Panc1 (cell line): ENCODE measurements at regions not wholly inside any gene's neighbourhood (a gene's known extent, or its start where the extent isn't known, plus 50 kb on each side); places are given as distances from the start of the nearest gene placed in this dataset.
"Not testable (repeated sequence)": the region's sequence is repeated elsewhere in the genome, so short reads cannot be mapped to it uniquely, and the experiment has no call there.

Source experiments
- ATAC-seq: fragments of 200-7000 bp; cut with Tn5 transposase; 2 replicates; pipeline ENCODE4 v1.9.1; 2020; ENCODE audit warnings: mild to moderate bottlenecking, moderate library complexity
- BruUV-seq: library from RNA; stranded (reverse); fragments of 400-500 nt; replicated peaks from 2 replicates; lab custom pipeline; 2021; lab: Mats Ljungman, UMichigan
- CTCF ChIA-PET: fragments of 300-600 bp; sonication (Branson Sonifier 250); formaldehyde crosslinking; loops from one replicate; lab custom pipeline; 2022; ENCODE audit warnings: antibody characterized with exemption; lab: Charles Lee
- POLR2A ChIA-PET: fragments of 300-600 bp; sonication (Branson Sonifier 250); formaldehyde crosslinking; loops from one replicate; lab custom pipeline; 2022; ENCODE audit warnings: antibody characterized with exemption; lab: Charles Lee
- DNase-seq: peaks from one replicate; pipeline ENCODE4 v3.0.0-alpha.2; 2010; ENCODE audit warnings: low read depth, low spot score
- H3K27ac ChIP-seq: 2 replicates; pipeline ENCODE4 v1.5.1; 2011; ENCODE audit warnings: mild to moderate bottlenecking, low read length, inconsistent platforms
- H3K27me3 ChIP-seq: fragments of 200-500 bp; sonication (Bioruptor generic); 2 replicates; pipeline ENCODE4 v1.6.0; 2014; ENCODE audit warnings: low read length, inconsistent platforms; ENCODE audit not compliant: control insufficient read depth, insufficient read depth
- H3K36me3 ChIP-seq: fragments of 200-500 bp; sonication (Bioruptor generic); 2 replicates; pipeline ENCODE4 v1.5.1; 2014; ENCODE audit warnings: inconsistent platforms, mild to moderate bottlenecking, low read length, moderate library complexity; ENCODE audit not compliant: control insufficient read depth, insufficient read depth
- H3K4me1 ChIP-seq: 2 replicates; pipeline ENCODE4 v1.5.1; 2011; ENCODE audit warnings: inconsistent platforms, mild to moderate bottlenecking, low read length, moderate library complexity; ENCODE audit not compliant: control insufficient read depth, insufficient read depth
- H3K4me3 ChIP-seq, 2 experiments: 2 replicates each; pipeline ENCODE4 v1.5.1; 2011 to 2012; ENCODE audit warnings: low read depth in 2 of 2, low read length in 2 of 2, mild to moderate bottlenecking in 2 of 2, inconsistent platforms in 1 of 2, moderate library complexity in 1 of 2
- H3K9me3 ChIP-seq: fragments of 200-500 bp; sonication (Bioruptor generic); 2 replicates; pipeline ENCODE4 v1.5.1; 2014; ENCODE audit warnings: low read depth, mild to moderate bottlenecking, inconsistent platforms, low read length, moderate library complexity; ENCODE audit not compliant: control insufficient read depth, insufficient read depth
- POLR2AphosphoS5 ChIP-seq: IDR thresholded peaks from 2 replicates; pipeline ENCODE4 v1.6.1; 2012; ENCODE audit warnings: mild to moderate bottlenecking, low read depth, low read length, moderate library complexity
- SIN3A ChIP-seq: IDR thresholded peaks from 2 replicates; pipeline ENCODE4 v1.6.1; 2012; ENCODE audit warnings: low read depth, mild to moderate bottlenecking, low read length, moderate library complexity, borderline replicate concordance; ENCODE audit not compliant: insufficient read depth
- TCF7L2 ChIP-seq: IDR thresholded peaks from 2 replicates; pipeline ENCODE4 v1.6.1; 2011; ENCODE audit warnings: mild to moderate bottlenecking, low read depth, low read length, inconsistent platforms
- in situ Hi-C: cut with HindIII; loops from 2 replicates; pipeline ENCODE4 v1.10.0; 2016; ENCODE audit warnings: low sequenced_read_pairs, low pct_unique_long_range_greater_than_20kb
- intact Hi-C: fragments of 100-400 bp; cut with micrococcal nuclease; formaldehyde crosslinking; loops from one replicate; pipeline ENCODE4 v1.10.0; 2022; ENCODE audit not compliant: unreplicated experiment
- TF ChIP-seq, protein P1 (sequence below): fragments of 450-650 bp; IDR thresholded peaks from 2 replicates; pipeline ENCODE4 v1.5.1; 2017; ENCODE audit warnings: mild to moderate bottlenecking
- TF ChIP-seq, protein P2 (sequence below), 2 experiments: IDR thresholded peaks; 2 replicates each; pipeline ENCODE4 v1.6.1; 2011 to 2012; ENCODE audit warnings: low read depth in 2 of 2, control low read depth in 1 of 2, low read length in 1 of 2, mild to moderate bottlenecking in 1 of 2, moderate library complexity in 1 of 2; ENCODE audit not compliant: insufficient read depth in 1 of 2

DNA sequence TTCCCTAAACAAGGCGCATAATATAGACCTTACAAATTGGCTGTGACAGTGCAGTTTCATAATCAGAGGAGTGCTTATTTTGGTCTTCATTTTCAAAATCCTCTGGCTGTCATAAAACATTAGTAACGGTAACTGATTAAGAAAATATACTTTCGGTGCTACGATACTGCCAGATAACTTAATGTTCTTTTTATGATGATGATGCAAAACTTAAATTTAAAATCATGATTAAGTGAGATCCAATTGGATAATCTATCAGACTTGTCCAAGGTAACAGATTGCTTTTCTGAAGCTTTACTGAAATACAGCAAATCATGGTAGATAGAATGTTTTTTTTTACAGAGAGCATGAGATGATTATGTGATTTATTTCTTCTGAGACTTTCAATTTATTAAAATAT lies 364.2 kb upstream of the CNTN3 start:
- BruUV-seq: no TSS peak
- no peak for DNase-seq
- no peak overlapping the region for H3K27ac ChIP-seq
- no peaks in the 10 kb centered on the region for H3K36me3 ChIP-seq
- TF ChIP-seq, protein P1, sequence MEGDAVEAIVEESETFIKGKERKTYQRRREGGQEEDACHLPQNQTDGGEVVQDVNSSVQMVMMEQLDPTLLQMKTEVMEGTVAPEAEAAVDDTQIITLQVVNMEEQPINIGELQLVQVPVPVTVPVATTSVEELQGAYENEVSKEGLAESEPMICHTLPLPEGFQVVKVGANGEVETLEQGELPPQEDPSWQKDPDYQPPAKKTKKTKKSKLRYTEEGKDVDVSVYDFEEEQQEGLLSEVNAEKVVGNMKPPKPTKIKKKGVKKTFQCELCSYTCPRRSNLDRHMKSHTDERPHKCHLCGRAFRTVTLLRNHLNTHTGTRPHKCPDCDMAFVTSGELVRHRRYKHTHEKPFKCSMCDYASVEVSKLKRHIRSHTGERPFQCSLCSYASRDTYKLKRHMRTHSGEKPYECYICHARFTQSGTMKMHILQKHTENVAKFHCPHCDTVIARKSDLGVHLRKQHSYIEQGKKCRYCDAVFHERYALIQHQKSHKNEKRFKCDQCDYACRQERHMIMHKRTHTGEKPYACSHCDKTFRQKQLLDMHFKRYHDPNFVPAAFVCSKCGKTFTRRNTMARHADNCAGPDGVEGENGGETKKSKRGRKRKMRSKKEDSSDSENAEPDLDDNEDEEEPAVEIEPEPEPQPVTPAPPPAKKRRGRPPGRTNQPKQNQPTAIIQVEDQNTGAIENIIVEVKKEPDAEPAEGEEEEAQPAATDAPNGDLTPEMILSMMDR: no peak
- TF ChIP-seq POLR2AphosphoS5 (no peak), SIN3A (no peak), TCF7L2 (no peak)
- TF ChIP-seq, protein P2, sequence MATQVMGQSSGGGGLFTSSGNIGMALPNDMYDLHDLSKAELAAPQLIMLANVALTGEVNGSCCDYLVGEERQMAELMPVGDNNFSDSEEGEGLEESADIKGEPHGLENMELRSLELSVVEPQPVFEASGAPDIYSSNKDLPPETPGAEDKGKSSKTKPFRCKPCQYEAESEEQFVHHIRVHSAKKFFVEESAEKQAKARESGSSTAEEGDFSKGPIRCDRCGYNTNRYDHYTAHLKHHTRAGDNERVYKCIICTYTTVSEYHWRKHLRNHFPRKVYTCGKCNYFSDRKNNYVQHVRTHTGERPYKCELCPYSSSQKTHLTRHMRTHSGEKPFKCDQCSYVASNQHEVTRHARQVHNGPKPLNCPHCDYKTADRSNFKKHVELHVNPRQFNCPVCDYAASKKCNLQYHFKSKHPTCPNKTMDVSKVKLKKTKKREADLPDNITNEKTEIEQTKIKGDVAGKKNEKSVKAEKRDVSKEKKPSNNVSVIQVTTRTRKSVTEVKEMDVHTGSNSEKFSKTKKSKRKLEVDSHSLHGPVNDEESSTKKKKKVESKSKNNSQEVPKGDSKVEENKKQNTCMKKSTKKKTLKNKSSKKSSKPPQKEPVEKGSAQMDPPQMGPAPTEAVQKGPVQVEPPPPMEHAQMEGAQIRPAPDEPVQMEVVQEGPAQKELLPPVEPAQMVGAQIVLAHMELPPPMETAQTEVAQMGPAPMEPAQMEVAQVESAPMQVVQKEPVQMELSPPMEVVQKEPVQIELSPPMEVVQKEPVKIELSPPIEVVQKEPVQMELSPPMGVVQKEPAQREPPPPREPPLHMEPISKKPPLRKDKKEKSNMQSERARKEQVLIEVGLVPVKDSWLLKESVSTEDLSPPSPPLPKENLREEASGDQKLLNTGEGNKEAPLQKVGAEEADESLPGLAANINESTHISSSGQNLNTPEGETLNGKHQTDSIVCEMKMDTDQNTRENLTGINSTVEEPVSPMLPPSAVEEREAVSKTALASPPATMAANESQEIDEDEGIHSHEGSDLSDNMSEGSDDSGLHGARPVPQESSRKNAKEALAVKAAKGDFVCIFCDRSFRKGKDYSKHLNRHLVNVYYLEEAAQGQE (IDR thresholded peaks at IDR 0.05; ENCODE audit: insufficient read depth in 1 of 2, low read depth in 2 of 2, low read length in 1 of 2): no peak
- H3K4me3 ChIP-seq: no peak overlapping the region
- no peaks in the 10 kb centered on the region for H3K9me3 ChIP-seq
- ATAC-seq: no peak
- in situ Hi-C loops (no loop called here), intact Hi-C loops (no loop called here)
- ChIA-PET CTCF (no interaction called here), POLR2A (no interaction called here)
- no peaks in the 10 kb centered on the region for H3K4me1 ChIP-seq
- H3K27me3 ChIP-seq: no peaks in the 10 kb centered on the region

DNA sequence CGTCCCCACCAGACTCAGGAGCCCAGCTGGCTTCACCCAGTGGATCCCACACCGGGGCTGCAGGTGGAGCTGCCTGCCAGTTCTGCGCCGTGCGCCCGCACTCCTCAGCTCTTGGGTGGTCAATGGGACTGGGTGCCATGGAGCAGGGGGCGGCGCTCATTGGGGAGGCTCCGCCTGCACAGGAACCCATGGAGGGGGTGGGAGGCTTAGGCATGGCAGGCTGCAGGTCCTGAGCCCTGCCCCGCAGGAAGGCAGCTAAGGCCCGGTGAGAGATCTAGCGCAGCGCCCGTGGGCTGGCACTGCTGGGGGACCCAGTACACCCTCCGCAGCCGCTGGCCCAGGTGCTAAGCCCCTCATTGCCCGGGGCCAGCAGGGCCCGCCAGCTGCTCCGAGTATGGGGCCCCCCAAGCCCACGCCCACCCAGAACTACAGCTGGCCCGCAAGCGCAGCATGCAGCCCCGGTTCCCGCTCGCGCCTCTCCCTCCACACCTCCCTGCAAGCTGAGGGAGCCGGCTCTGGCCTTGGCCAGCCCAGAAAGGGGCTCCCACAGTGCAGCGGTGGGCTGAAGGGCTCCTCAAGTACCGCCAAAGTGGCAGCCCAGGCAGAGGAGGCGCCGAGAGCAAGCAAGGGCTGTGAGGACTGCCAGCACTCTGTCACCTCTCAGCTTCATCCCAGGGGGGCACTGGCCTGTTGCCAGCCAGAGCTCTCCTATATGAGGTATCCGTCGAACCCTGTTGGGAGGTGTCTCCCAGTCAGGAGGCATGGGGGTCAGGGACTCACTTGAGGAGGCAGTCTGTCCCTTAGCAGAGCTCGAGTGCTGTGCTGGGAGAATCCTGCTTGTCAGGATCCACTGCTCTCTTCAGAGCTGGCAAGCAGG lies 370.8 kb upstream of the CNTN3 start:
- POLR2A ChIA-PET, ATAC-seq, BruUV-seq, H3K4me1 ChIP-seq, CTCF ChIA-PET, intact Hi-C loops, H3K4me3 ChIP-seq, H3K27me3 ChIP-seq, in situ Hi-C loops, H3K27ac ChIP-seq, H3K36me3 ChIP-seq, DNase-seq, H3K9me3 ChIP-seq: not testable (repeated sequence)

DNA sequence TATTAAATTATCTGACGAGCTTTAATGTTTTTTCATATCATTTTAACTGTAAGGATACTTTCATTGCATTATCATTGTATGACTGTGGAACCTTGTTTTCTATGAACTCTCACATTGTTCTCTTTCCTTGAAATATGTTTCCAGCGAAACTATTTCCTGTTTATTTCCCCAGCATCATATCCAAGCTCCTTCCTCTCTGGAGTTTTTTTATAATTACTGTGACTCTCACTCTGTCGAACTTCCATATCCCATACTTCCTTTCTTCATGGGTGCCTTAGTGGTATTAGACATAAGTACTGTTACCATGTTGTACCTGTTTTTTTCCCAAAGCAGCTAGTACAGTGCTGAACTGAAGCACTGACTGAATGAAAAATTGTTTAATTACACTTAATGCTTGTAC lies 373.6 kb upstream of the CNTN3 start:
- Histone ChIP-seq H3K9me3 (no peaks in the 10 kb centered on the region), H3K36me3 (no peaks in the 10 kb centered on the region), H3K4me3 (no peak overlapping the region), H3K4me1 (no peaks in the 10 kb centered on the region), H3K27ac (no peak overlapping the region), H3K27me3 (no peaks in the 10 kb centered on the region)
- intact Hi-C loops (no loop called here), in situ Hi-C loops (no loop called here)
- DNase-seq (no peak), ATAC-seq (no peak)
- CTCF ChIA-PET: interaction anchor here (0.6 kb wide), 1 partner anchor 425 kb away, joined by 3 read pairs; no protein-coding TSS in a partner anchor
- no peak for TF ChIP-seq POLR2AphosphoS5
- TF ChIP-seq, protein P1: no peak
- TF ChIP-seq, protein P2 (IDR thresholded peaks at IDR 0.05; ENCODE audit: insufficient read depth in 1 of 2, low read depth in 2 of 2, low read length in 1 of 2): no peak
- TF ChIP-seq SIN3A: no peak
- TF ChIP-seq TCF7L2: no peak
- BruUV-seq: no TSS peak
- POLR2A ChIA-PET: no interaction called here
